Activated CD4-positive, alpha-beta memory T cell treated with anti-CD3 and anti-CD28 coated beads for 36 hours (primary cell): ENCODE measurements at regions not wholly inside any gene's neighbourhood (a gene's known extent, or its start where the extent isn't known, plus 50 kb on each side); places are given as distances from the start of the nearest gene placed in this dataset.
"Not testable (repeated sequence)": the region's sequence is repeated elsewhere in the genome, so short reads cannot be mapped to it uniquely, and the experiment has no call there.

Experiments used
- CTCF ChIA-PET: fragments of 350-600 bp; sonication (Branson Sonifier 250); formaldehyde crosslinking; loops from one replicate; lab custom pipeline; 2021; ENCODE audit warnings: antibody characterized with exemption, inconsistent platforms; lab: Charles Lee
- POLR2A ChIA-PET: fragments of 350-600 bp; sonication (Branson Sonifier 250); formaldehyde crosslinking; loops from one replicate; lab custom pipeline; 2021; ENCODE audit warnings: antibody characterized with exemption; lab: Charles Lee
- DNase-seq: peaks from one replicate; pipeline ENCODE4 v3.0.0-alpha.2; 2020
- H3K27ac Mint-ChIP-seq: one replicate; pipeline ENCODE4 v1.8.0; 2021; ENCODE audit warnings: mixed read lengths
- H3K27me3 Mint-ChIP-seq: one replicate; pipeline ENCODE4 v1.8.0; 2021; ENCODE audit warnings: mixed read lengths
- H3K36me3 Mint-ChIP-seq: one replicate; pipeline ENCODE4 v1.8.0; 2021; ENCODE audit warnings: mixed read lengths
- H3K4me1 Mint-ChIP-seq: one replicate; pipeline ENCODE4 v1.8.0; 2021; ENCODE audit warnings: low read depth, mixed read lengths
- H3K4me3 Mint-ChIP-seq: one replicate; pipeline ENCODE4 v1.8.0; 2021; ENCODE audit warnings: mild to moderate bottlenecking, mixed read lengths
- H3K9me3 Mint-ChIP-seq: one replicate; pipeline ENCODE4 v1.8.0; 2021; ENCODE audit warnings: mixed read lengths
- intact Hi-C: fragments of 100-400 bp; cut with micrococcal nuclease; formaldehyde crosslinking; loops from one replicate; pipeline ENCODE4 v1.15.1; 2023

DNA sequence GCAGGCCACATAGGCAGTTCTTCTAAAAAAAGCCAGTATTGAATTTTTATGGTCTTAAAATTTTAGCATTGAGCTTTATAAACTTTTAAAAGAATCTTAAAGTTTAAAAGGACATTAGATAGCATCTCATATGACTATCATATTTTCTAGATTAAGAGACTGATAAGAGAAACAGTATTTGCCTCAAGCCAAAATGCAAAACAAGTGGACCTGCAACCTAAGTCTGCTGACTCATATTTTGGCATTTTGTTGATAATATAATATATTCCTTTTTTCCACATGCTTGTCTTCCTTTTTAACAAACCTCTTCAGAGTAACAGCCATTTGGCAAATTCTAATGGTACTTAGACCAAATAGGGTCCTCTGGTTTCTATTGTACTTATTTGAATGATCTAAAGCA, 328.5 kb upstream of the GALNTL6 start:
- H3K4me3 Mint-ChIP-seq = no peak overlapping the region
- no peaks in the 10 kb centered on the region for H3K27me3 Mint-ChIP-seq
- no peak overlapping the region for H3K27ac Mint-ChIP-seq
- no peaks in the 10 kb centered on the region for H3K4me1 Mint-ChIP-seq
- POLR2A ChIA-PET = no interaction called here
- intact Hi-C loops = no loop called here
- CTCF ChIA-PET = no interaction called here
- no peak for DNase-seq
- no peaks in the 10 kb centered on the region for H3K36me3 Mint-ChIP-seq
- H3K9me3 Mint-ChIP-seq = peaks cover 6% of the 10 kb centered on the region

DNA sequence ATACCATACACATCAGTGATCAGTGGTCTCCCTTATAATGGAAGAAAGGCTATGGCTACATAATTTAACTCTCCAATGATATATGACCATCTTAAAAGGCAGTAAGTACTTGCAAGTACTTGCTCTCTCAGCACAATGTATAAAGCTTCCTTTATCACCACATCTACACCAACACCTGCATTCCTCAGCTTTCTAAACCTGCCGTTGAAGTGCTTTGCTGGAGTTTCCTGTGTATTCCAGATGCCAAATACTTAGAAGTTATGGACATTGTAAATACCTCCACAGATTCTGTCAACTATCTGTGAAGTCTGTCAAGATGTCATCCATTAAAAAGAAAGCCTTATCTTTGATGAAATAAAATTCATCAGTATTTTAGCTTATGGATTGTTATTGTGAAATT, 335.0 kb upstream of the GALNTL6 start:
- H3K9me3 Mint-ChIP-seq = peaks cover 11% of the 10 kb centered on the region
- no peaks in the 10 kb centered on the region for H3K36me3 Mint-ChIP-seq
- H3K27ac Mint-ChIP-seq = no peak overlapping the region
- no peaks in the 10 kb centered on the region for H3K27me3 Mint-ChIP-seq
- no peak for DNase-seq
- POLR2A ChIA-PET = no interaction called here
- CTCF ChIA-PET = no interaction called here
- H3K4me1 Mint-ChIP-seq = no peaks in the 10 kb centered on the region
- intact Hi-C loops = no loop called here
- H3K4me3 Mint-ChIP-seq = no peak overlapping the region

DNA sequence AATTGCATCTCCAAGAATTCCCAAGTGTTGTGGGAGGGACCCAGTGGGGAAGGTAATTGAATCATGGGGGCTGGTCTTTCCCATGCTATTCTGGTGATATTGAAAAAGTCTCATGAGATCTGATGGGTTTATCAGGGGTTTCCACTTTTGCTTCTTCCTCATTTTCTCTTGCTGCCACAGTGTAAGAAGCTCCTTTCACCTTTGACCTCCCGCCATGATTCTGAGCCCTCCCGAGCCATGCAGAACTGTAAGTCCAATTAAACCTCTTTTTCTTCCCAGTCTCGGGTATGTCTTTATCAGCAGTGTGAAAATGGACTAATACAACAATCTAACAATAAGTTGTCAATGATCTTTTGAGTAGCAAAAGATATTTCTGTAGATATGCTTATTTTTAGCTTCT, 338.1 kb upstream of the GALNTL6 start:
- H3K27me3 Mint-ChIP-seq, H3K4me3 Mint-ChIP-seq, H3K4me1 Mint-ChIP-seq, POLR2A ChIA-PET, intact Hi-C loops, CTCF ChIA-PET, DNase-seq, H3K27ac Mint-ChIP-seq, H3K36me3 Mint-ChIP-seq: not testable (repeated sequence)
- peaks cover 17% of the 10 kb centered on the region for H3K9me3 Mint-ChIP-seq

DNA sequence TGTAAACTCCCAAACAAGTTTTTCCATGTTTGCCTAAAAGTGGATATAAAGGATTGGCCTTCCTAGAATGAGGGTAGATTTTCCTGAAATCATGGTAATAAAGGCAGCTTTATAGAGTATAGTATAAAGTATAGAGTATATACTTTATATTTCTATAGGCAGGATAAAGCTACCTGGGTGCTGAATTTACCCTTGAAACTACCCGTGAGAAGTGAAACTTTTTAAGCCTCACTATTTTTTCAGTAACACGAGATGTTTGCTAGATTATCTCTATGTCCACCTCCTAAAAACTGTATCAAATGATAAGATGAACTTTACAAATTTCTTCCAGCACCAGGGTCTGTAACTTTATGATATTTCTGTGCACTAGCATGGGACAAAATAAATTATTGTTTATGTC, 340.0 kb upstream of the GALNTL6 start:
- intact Hi-C loops = no loop called here
- Mint-ChIP-seq H3K4me3 (no peak overlapping the region), H3K27me3 (no peaks in the 10 kb centered on the region), H3K27ac (no peak overlapping the region), H3K36me3 (no peaks in the 10 kb centered on the region), H3K4me1 (no peaks in the 10 kb centered on the region), H3K9me3 (peaks cover 17% of the 10 kb centered on the region)
- CTCF ChIA-PET = no interaction called here
- no peak for DNase-seq
- POLR2A ChIA-PET = no interaction called here

DNA sequence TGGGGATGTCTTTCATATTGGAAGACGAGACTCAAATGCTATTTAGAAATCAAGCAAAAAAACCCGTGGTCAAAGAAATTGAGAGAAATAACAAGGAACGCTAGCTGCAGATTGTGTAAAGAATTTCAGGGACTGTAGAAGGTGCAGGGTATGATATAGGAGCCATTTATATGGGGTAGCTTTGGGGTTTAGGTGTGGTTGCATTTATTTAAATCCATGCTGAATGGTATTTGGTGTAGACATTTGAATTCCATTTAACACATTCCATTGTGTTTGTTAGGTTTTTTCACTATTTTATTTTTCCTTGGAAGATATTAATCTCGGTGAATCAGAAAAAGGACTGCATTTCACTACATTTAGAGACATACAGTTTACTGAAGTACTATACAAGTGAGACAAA, 341.0 kb upstream of the GALNTL6 start:
- CTCF ChIA-PET = no interaction called here
- no peak overlapping the region for H3K4me3 Mint-ChIP-seq
- H3K27ac Mint-ChIP-seq = no peak overlapping the region
- H3K27me3 Mint-ChIP-seq = no peaks in the 10 kb centered on the region
- intact Hi-C loops = no loop called here
- peaks cover 20% of the 10 kb centered on the region for H3K9me3 Mint-ChIP-seq
- H3K36me3 Mint-ChIP-seq = no peaks in the 10 kb centered on the region
- no peaks in the 10 kb centered on the region for H3K4me1 Mint-ChIP-seq
- no peak for DNase-seq
- POLR2A ChIA-PET = no interaction called here

DNA sequence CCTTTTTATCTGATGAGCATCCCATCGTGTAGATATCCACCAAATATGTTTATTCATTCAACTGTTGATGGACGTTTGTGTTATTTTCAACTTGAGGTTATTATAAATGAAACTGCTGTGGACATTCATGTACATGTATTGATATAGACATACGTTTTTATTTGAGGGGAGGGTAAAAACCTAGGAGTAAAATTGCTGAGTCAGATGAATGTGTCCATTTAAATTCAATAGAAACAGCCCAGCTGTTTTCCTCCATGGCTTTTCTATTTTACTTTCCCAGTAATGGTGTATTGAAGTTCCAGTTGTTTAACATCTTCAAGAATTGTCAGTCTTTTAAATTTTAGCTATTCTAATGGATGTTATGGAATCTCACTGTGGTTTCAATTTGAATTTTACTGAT, 348.7 kb upstream of the GALNTL6 start:
- H3K27ac Mint-ChIP-seq = no peak overlapping the region
- H3K9me3 Mint-ChIP-seq = peaks cover 9% of the 10 kb centered on the region
- no peak overlapping the region for H3K4me3 Mint-ChIP-seq
- intact Hi-C loops = no loop called here
- H3K27me3 Mint-ChIP-seq = no peaks in the 10 kb centered on the region
- no peak for DNase-seq
- ChIA-PET CTCF (no interaction called here), POLR2A (no interaction called here)
- no peaks in the 10 kb centered on the region for H3K4me1 Mint-ChIP-seq
- no peaks in the 10 kb centered on the region for H3K36me3 Mint-ChIP-seq

DNA sequence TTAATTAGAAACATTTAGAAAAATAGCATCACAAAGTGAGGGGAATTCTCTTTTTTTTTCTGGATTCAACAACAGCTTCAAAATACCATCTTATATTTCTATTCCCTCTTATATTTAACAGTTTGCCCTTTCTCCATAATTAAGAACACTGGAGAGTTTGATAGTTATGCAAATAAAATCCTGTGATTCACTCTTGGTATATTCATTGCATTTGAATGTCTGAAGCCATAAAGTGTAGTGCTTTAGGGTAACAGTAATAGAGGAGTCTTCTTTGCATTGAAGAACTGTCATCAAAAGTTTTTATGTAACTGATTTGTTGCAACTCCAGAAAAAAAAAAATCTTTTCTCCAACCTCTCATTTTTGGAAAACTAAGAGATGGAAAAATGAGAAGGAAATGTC, 352.0 kb upstream of the GALNTL6 start:
- intact Hi-C loops = no loop called here
- no peaks in the 10 kb centered on the region for H3K27me3 Mint-ChIP-seq
- ChIA-PET CTCF (interaction anchor here (0.7 kb wide), 1 partner anchor 1000 kb away, joined by 3 read pairs; no protein-coding TSS in a partner anchor), POLR2A (no interaction called here)
- no peaks in the 10 kb centered on the region for H3K36me3 Mint-ChIP-seq
- H3K27ac Mint-ChIP-seq = no peak overlapping the region
- H3K9me3 Mint-ChIP-seq = peaks cover 11% of the 10 kb centered on the region
- no peaks in the 10 kb centered on the region for H3K4me1 Mint-ChIP-seq
- no peak for DNase-seq
- H3K4me3 Mint-ChIP-seq = no peak overlapping the region

DNA sequence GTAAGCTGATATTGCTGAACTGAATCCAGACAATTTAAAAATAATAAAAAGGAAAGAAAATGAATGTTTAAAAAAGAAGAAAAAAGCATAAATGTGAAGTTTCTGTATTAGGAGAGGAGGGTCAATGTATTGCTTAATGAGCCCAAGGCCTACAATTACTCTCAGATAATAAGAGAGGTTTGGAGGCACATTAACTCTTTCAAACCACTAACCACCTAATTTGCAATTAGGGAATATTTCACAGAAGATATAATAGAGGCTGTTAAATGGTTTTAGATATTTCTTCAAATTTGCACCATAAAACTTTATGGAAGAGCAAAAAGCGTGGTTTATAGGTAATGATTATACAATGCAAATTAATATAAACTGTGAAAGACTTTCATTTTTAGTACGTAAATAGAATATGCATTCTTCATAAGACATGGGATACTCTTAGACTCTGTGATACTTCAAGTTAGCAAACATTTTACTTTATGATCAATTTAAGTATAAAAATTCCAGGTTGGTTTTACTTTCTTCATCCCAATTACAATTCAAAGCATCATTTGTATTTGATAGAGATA, 364.2 kb upstream of the GALNTL6 start:
- H3K4me1 Mint-ChIP-seq = no peaks in the 10 kb centered on the region

DNA sequence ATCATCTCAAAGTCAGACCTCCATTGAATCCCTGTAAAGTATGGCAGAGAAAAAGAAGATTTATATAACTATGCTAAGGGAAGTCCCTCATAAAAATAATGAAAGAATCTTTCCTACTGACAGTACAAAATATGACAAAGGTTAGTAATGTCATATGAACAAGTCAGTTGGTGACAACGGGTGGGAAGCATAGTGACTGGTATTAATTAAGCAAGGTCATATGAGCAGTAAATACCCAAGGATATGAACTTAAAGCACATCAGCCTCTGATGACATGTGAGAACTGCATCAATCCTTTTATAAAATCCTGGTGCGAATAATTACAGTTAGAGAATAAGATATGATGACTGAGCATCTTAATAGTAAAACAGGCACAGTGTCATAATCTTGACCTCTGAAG, 364.8 kb upstream of the GALNTL6 start:
- Mint-ChIP-seq H3K27me3 (no peaks in the 10 kb centered on the region), H3K4me3 (no peak overlapping the region)
- intact Hi-C loops = no loop called here

More for the DNA sequence above, 364.2 kb upstream of the GALNTL6 start:
- intact Hi-C loops = no loop called here
- DNase-seq = no peak
- Mint-ChIP-seq H3K9me3 (no peaks in the 10 kb centered on the region), H3K36me3 (no peaks in the 10 kb centered on the region), H3K4me3 (no peak overlapping the region), H3K27me3 (no peaks in the 10 kb centered on the region), H3K27ac (no peak overlapping the region)
- POLR2A ChIA-PET = no interaction called here
- CTCF ChIA-PET = no interaction called here

DNA sequence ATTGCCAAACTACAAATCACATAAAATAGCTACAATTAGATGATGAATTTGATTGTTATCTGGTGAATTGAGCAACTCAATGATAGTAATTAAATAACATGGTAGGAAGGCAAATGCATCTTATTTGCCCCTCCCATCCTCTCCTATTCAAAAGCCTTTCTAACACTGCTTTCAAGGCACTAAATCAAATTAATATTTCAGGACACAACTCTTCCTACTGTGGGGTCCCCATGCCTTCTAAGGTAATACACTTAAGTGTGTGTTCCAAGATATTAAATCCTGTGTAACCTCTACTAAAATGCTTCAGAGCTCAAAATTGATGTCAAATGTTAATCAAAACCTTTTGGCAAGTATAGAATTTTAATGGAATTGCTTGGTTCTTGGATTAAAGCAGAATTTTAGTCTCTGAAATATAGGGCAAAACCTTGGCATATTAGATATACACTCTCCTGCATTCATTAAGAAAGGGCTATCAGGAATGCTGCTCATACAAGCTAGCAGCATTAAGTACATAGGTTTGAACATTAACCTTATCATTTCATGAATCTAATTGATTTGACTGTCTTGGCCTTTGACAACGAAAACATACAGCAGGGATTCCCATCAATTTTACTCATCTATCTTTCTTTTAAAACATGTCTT, 371.8 kb upstream of the GALNTL6 start:
- Mint-ChIP-seq H3K27ac (no peak overlapping the region), H3K27me3 (no peaks in the 10 kb centered on the region), H3K4me3 (no peak overlapping the region), H3K4me1 (no peaks in the 10 kb centered on the region), H3K36me3 (no peaks in the 10 kb centered on the region), H3K9me3 (peaks cover 20% of the 10 kb centered on the region)
- CTCF ChIA-PET = no interaction called here
- POLR2A ChIA-PET = no interaction called here
- intact Hi-C loops = no loop called here
- no peak for DNase-seq

More for the DNA sequence above, 364.8 kb upstream of the GALNTL6 start:
- ChIA-PET CTCF (no interaction called here), POLR2A (no interaction called here)
- H3K9me3 Mint-ChIP-seq = no peaks in the 10 kb centered on the region
- H3K4me1 Mint-ChIP-seq = no peaks in the 10 kb centered on the region
- no peak overlapping the region for H3K27ac Mint-ChIP-seq
- no peak for DNase-seq
- H3K36me3 Mint-ChIP-seq = no peaks in the 10 kb centered on the region

DNA sequence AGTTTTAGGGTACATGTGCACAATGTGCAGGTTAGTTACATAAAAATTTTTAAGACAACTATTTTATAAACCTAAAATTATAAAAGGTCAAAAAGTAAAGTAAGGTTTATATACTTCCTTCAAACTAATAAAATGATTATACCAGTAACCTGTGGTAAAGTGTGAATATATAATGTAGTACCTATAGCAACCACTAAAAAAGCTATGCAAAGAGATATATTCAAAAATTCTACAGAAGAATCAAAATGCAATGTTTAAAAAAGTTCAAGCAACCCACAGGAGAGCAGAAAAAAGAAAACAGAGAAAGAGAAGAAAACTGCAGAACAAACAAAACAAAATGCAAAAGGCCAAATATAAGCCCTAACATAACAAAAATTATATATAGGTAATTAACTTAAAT, 379.5 kb upstream of the GALNTL6 start:
- Mint-ChIP-seq H3K27ac (no peak overlapping the region), H3K27me3 (no peaks in the 10 kb centered on the region), H3K4me3 (no peak overlapping the region), H3K9me3 (peaks cover 21% of the 10 kb centered on the region), H3K36me3 (no peaks in the 10 kb centered on the region), H3K4me1 (no peaks in the 10 kb centered on the region)
- ChIA-PET CTCF (interaction anchor here (0.7 kb wide), 1 partner anchor 11 kb away, joined by 3 read pairs; no protein-coding TSS in a partner anchor), POLR2A (no interaction called here)
- intact Hi-C loops = no loop called here
- no peak for DNase-seq

DNA sequence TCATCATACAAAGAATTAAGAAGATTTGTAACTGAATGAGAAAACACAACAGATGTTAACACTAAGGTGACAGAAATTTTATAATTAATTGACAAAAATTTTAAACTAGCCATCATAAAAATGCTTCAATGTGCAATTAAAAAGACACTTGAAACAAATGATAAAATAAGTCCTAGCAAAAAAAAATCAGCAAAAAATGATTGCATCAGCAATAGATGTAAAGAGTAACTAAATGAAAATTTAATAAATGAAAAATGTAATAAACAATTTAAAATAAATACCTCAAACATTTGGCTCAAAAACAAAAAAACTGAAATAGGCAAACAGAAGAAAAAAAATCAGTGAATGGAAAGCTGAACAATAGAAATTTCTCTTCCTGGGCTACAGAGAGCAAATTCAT, 380.7 kb upstream of the GALNTL6 start:
- intact Hi-C loops = no loop called here
- Mint-ChIP-seq H3K4me3 (no peak overlapping the region), H3K27ac (no peak overlapping the region), H3K4me1 (no peaks in the 10 kb centered on the region), H3K9me3 (peaks cover 14% of the 10 kb centered on the region), H3K36me3 (no peaks in the 10 kb centered on the region), H3K27me3 (no peaks in the 10 kb centered on the region)
- ChIA-PET CTCF (no interaction called here), POLR2A (no interaction called here)
- no peak for DNase-seq

DNA sequence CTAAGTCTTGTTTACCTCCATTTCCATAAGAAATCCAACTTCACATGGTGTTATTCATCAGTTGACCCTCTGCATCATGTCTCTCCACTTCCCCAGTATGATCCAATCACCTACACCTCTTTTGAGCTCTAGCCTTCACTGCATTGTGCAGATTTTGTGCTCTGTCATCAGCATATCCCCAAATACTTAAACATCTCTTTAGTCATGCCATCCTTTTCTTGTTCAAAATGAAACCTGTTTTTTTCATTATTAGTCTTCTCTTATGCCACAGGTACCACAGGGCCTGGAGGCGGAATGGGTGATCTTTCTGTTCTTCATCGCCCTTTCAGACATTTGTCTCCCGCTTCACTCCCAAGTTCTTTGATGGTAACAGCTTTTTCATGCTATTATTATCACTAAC, 382.7 kb upstream of the GALNTL6 start:
- Mint-ChIP-seq H3K9me3 (peaks cover 20% of the 10 kb centered on the region), H3K27me3 (no peaks in the 10 kb centered on the region)
- POLR2A ChIA-PET = no interaction called here

More for the DNA sequence above, 382.7 kb upstream of the GALNTL6 start:
- no peak overlapping the region for H3K4me3 Mint-ChIP-seq
- no peaks in the 10 kb centered on the region for H3K36me3 Mint-ChIP-seq
- intact Hi-C loops = no loop called here
- CTCF ChIA-PET = no interaction called here
- no peak for DNase-seq
- no peak overlapping the region for H3K27ac Mint-ChIP-seq
- H3K4me1 Mint-ChIP-seq = no peaks in the 10 kb centered on the region
